Progenitor cell of endocrine pancreas (in vitro differentiated cells): ENCODE measurements at regions not wholly inside any gene's neighbourhood (a gene's known extent, or its start where the extent isn't known, plus 50 kb on each side); places are given as distances from the start of the nearest gene placed in this dataset.

Source experiments
- DNase-seq: peaks from one replicate; pipeline ENCODE4 v3.0.0; 2021; ENCODE audit warnings: low spot score; ENCODE audit not compliant: unreplicated experiment
- H3K27ac Mint-ChIP-seq: 2 replicates; pipeline ENCODE4 v1.8.0; 2021; ENCODE audit warnings: mild to moderate bottlenecking, moderate library complexity, mixed read lengths
- H3K27me3 Mint-ChIP-seq: 2 replicates; pipeline ENCODE4 v1.8.0; 2021; ENCODE audit warnings: mixed read lengths
- H3K36me3 Mint-ChIP-seq: 2 replicates; pipeline ENCODE4 v1.8.0; 2022; ENCODE audit warnings: mixed read lengths; ENCODE audit not compliant: insufficient read depth
- H3K4me1 Mint-ChIP-seq: 2 replicates; pipeline ENCODE4 v1.8.0; 2021; ENCODE audit warnings: low read depth, mixed read lengths
- H3K4me3 Mint-ChIP-seq: 2 replicates; pipeline ENCODE4 v1.8.0; 2021; ENCODE audit warnings: low read depth, mild to moderate bottlenecking, moderate library complexity, mixed read lengths
- H3K9me3 Mint-ChIP-seq: 2 replicates; pipeline ENCODE4 v1.8.0; 2021; ENCODE audit warnings: low read depth, mixed read lengths
- CTCF ChIP-seq: fragments of 200-600 bp; sonication (generic); IDR thresholded peaks from one replicate; pipeline ENCODE4 v1.5.0; 2021; ENCODE audit warnings: antibody characterized with exemption, mild to moderate bottlenecking; ENCODE audit not compliant: unreplicated experiment

- Mint-ChIP-seq H3K27me3 (peaks cover 51% of the 10 kb centered on the region), H3K36me3 (peaks cover 2% of the 10 kb centered on the region), H3K27ac (no peak overlapping the region), H3K9me3 (peaks cover 6% of the 10 kb centered on the region), H3K4me3 (no peak overlapping the region), H3K4me1 (peaks cover 1% of the 10 kb centered on the region)
- DNase-seq: no peak
- TF ChIP-seq CTCF: no peak
Observed at GRCh38 chr15:100707229-100707628, 104.8 kb downstream of the ASB7 start.

- H3K9me3 Mint-ChIP-seq: peaks cover 6% of the 10 kb centered on the region
- peaks cover 2% of the 10 kb centered on the region for H3K36me3 Mint-ChIP-seq
- H3K27me3 Mint-ChIP-seq: peaks cover 59% of the 10 kb centered on the region
- DNase-seq: no peak
- TF ChIP-seq CTCF: no peak
- H3K27ac Mint-ChIP-seq: no peak overlapping the region
- peaks cover 4% of the 10 kb centered on the region for H3K4me1 Mint-ChIP-seq
- no peak overlapping the region for H3K4me3 Mint-ChIP-seq
Observed at GRCh38 chr15:100708916-100709315, 106.5 kb downstream of the ASB7 start.

- no peak for TF ChIP-seq CTCF
- peaks cover 58% of the 10 kb centered on the region for H3K27me3 Mint-ChIP-seq
- no peak overlapping the region for H3K4me3 Mint-ChIP-seq
- H3K27ac Mint-ChIP-seq: no peak overlapping the region
- H3K4me1 Mint-ChIP-seq: peaks cover 16% of the 10 kb centered on the region
- peaks cover 2% of the 10 kb centered on the region for H3K36me3 Mint-ChIP-seq
- H3K9me3 Mint-ChIP-seq: peaks cover 6% of the 10 kb centered on the region
- no peak for DNase-seq
Observed at GRCh38 chr15:100710222-100710621, 107.8 kb downstream of the ASB7 start.

GRCh38 chr15:100710744-100711515, 108.5 kb downstream of the ASB7 start:
- no peak for DNase-seq
- no peak overlapping the region for H3K27ac Mint-ChIP-seq

GRCh38 chr15:100711516-100712021, 109.2 kb downstream of the ASB7 start:
- peaks cover 2% of the 10 kb centered on the region for H3K36me3 Mint-ChIP-seq
- H3K9me3 Mint-ChIP-seq: peaks cover 6% of the 10 kb centered on the region
- no peak overlapping the region for H3K4me3 Mint-ChIP-seq
- TF ChIP-seq CTCF: no peak
- no peak overlapping the region for H3K27ac Mint-ChIP-seq
- H3K27me3 Mint-ChIP-seq: peaks cover 57% of the 10 kb centered on the region
- DNase-seq: no peak
- H3K4me1 Mint-ChIP-seq: peaks cover 27% of the 10 kb centered on the region

More at GRCh38 chr15:100710744-100711515, 108.5 kb downstream of the ASB7 start:
- peaks cover 2% of the 10 kb centered on the region for H3K36me3 Mint-ChIP-seq
- H3K9me3 Mint-ChIP-seq: peaks cover 6% of the 10 kb centered on the region
- H3K4me3 Mint-ChIP-seq: no peak overlapping the region
- peaks cover 22% of the 10 kb centered on the region for H3K4me1 Mint-ChIP-seq
- H3K27me3 Mint-ChIP-seq: peaks cover 57% of the 10 kb centered on the region
- no peak for TF ChIP-seq CTCF
